ENCODE measurements at regions not wholly inside any gene's neighbourhood (a gene's known extent, or its start where the extent isn't known, plus 50 kb on each side); places are given as distances from the start of the nearest gene placed in this dataset.

GRCh38 chr1:193567937-193568336, 381.5 kb upstream of the B3GALT2 start:
- no peak overlapping the region for H3K4me3 Mint-ChIP-seq
- H3K4me1 Mint-ChIP-seq, result no peaks in the 10 kb centered on the region
- no peak overlapping the region for H3K27ac Mint-ChIP-seq
- peaks cover 3% of the 10 kb centered on the region for H3K27me3 Mint-ChIP-seq (ENCODE audit: low read depth)
- TF ChIP-seq CTCF (IDR thresholded peaks at IDR 0.05; ENCODE audit: unreplicated experiment in 3 of 3), result no peak
- no peaks in the 10 kb centered on the region for H3K36me3 Mint-ChIP-seq (ENCODE audit: low read depth)
- H3K9me3 Mint-ChIP-seq, result peaks cover 16% of the 10 kb centered on the region

- TF ChIP-seq CTCF (IDR thresholded peaks at IDR 0.05; ENCODE audit: unreplicated experiment in 3 of 3), result no peak
Measured at GRCh38 chr1:193566735-193567134, 380.3 kb upstream of the B3GALT2 start.

GRCh38 chr1:193565971-193566577, 379.7 kb upstream of the B3GALT2 start:
- Mint-ChIP-seq H3K27me3 (ENCODE audit: low read depth) (peaks cover 3% of the 10 kb centered on the region), H3K36me3 (ENCODE audit: low read depth) (no peaks in the 10 kb centered on the region), H3K9me3 (peaks cover 4% of the 10 kb centered on the region)

More at GRCh38 chr1:193566735-193567134, 380.3 kb upstream of the B3GALT2 start:
- H3K27me3 Mint-ChIP-seq (ENCODE audit: low read depth), result peaks cover 3% of the 10 kb centered on the region
- peaks cover 10% of the 10 kb centered on the region for H3K9me3 Mint-ChIP-seq
- no peak overlapping the region for H3K27ac Mint-ChIP-seq
- no peaks in the 10 kb centered on the region for H3K4me1 Mint-ChIP-seq
- H3K36me3 Mint-ChIP-seq (ENCODE audit: low read depth), result no peaks in the 10 kb centered on the region
- H3K4me3 Mint-ChIP-seq, result no peak overlapping the region

GRCh38 chr1:193562121-193562520, 375.7 kb upstream of the B3GALT2 start:
- H3K27me3 Mint-ChIP-seq (ENCODE audit: low read depth), result no peaks in the 10 kb centered on the region
- no peak for TF ChIP-seq CTCF (IDR thresholded peaks at IDR 0.05; ENCODE audit: unreplicated experiment in 3 of 3)
- H3K27ac Mint-ChIP-seq, result no peak overlapping the region
- H3K9me3 Mint-ChIP-seq, result no peaks in the 10 kb centered on the region
- no peak overlapping the region for H3K4me3 Mint-ChIP-seq
- H3K4me1 Mint-ChIP-seq, result no peaks in the 10 kb centered on the region
- no peaks in the 10 kb centered on the region for H3K36me3 Mint-ChIP-seq (ENCODE audit: low read depth)

More at GRCh38 chr1:193565971-193566577, 379.7 kb upstream of the B3GALT2 start:
- no peak overlapping the region for H3K27ac Mint-ChIP-seq
- no peak for TF ChIP-seq CTCF (IDR thresholded peaks at IDR 0.05; ENCODE audit: unreplicated experiment in 3 of 3)
- no peaks in the 10 kb centered on the region for H3K4me1 Mint-ChIP-seq
- no peak overlapping the region for H3K4me3 Mint-ChIP-seq

GRCh38 chr1:193558491-193559028, 372.1 kb upstream of the B3GALT2 start:
- Mint-ChIP-seq H3K36me3 (ENCODE audit: low read depth) (no peaks in the 10 kb centered on the region), H3K4me3 (no peak overlapping the region), H3K9me3 (no peaks in the 10 kb centered on the region), H3K4me1 (no peaks in the 10 kb centered on the region), H3K27ac (no peak overlapping the region), H3K27me3 (ENCODE audit: low read depth) (no peaks in the 10 kb centered on the region)
- no peak for TF ChIP-seq CTCF (IDR thresholded peaks at IDR 0.05; ENCODE audit: unreplicated experiment in 3 of 3)
